ENCODE measurements at regions not wholly inside any gene's neighbourhood (a gene's known extent, or its start where the extent isn't known, plus 50 kb on each side); places are given as distances from the start of the nearest gene placed in this dataset.

- TF ChIP-seq CTCF (conservative IDR thresholded peaks at IDR 0.05; ENCODE audit: control insufficient read depth, insufficient read depth, low read depth, low read length) = no peak
- no peak for DNase-seq (ENCODE audit: low read depth)
- H3K4me3 ChIP-seq (ENCODE audit: control insufficient read depth, low read depth, low read length) = no peak overlapping the region
Measured at GRCh38 chr22:27084130-27084529, 426.7 kb downstream of the MIAT start.

- DNase-seq (ENCODE audit: low read depth) = no peak
- TF ChIP-seq CTCF (conservative IDR thresholded peaks at IDR 0.05; ENCODE audit: control insufficient read depth, insufficient read depth, low read depth, low read length) = no peak
- H3K4me3 ChIP-seq (ENCODE audit: control insufficient read depth, low read depth, low read length) = no peak overlapping the region
Measured at GRCh38 chr22:27086080-27087044, 429.0 kb downstream of the MIAT start.

GRCh38 chr22:27087051-27087450 is 429.7 kb downstream of the MIAT start:
- no peak for DNase-seq (ENCODE audit: low read depth)
- H3K4me3 ChIP-seq (ENCODE audit: control insufficient read depth, low read depth, low read length) = no peak overlapping the region
- no peak for TF ChIP-seq CTCF (conservative IDR thresholded peaks at IDR 0.05; ENCODE audit: control insufficient read depth, insufficient read depth, low read depth, low read length)

GRCh38 chr22:27088026-27088425 is 430.6 kb downstream of the MIAT start:
- no peak overlapping the region for H3K4me3 ChIP-seq (ENCODE audit: control insufficient read depth, low read depth, low read length)
- DNase-seq (ENCODE audit: low read depth) = peak; percentile 6
- no peak for TF ChIP-seq CTCF (conservative IDR thresholded peaks at IDR 0.05; ENCODE audit: control insufficient read depth, insufficient read depth, low read depth, low read length)

- TF ChIP-seq CTCF (conservative IDR thresholded peaks at IDR 0.05; ENCODE audit: control insufficient read depth, insufficient read depth, low read depth, low read length) = no peak
- no peak for DNase-seq (ENCODE audit: low read depth)
- H3K4me3 ChIP-seq (ENCODE audit: control insufficient read depth, low read depth, low read length) = no peak overlapping the region
Measured at GRCh38 chr22:27089264-27089663, 431.9 kb downstream of the MIAT start.

GRCh38 chr22:27090611-27091011 is 433.2 kb downstream of the MIAT start:
- TF ChIP-seq CTCF (conservative IDR thresholded peaks at IDR 0.05; ENCODE audit: control insufficient read depth, insufficient read depth, low read depth, low read length) = no peak
- no peak overlapping the region for H3K4me3 ChIP-seq (ENCODE audit: control insufficient read depth, low read depth, low read length)
- DNase-seq (ENCODE audit: low read depth) = no peak

Data from fibroblast of mammary gland (primary cell).